Glomerular visceral epithelial cell (primary cell): ENCODE measurements at regions not wholly inside any gene's neighbourhood (a gene's known extent, or its start where the extent isn't known, plus 50 kb on each side); places are given as distances from the start of the nearest gene placed in this dataset.

Source experiments
- DNase-seq: peaks from one replicate; pipeline ENCODE4 v3.0.0-alpha.2; 2016; ENCODE audit errors: extremely low spot score

GRCh38 chr1:57724535-57724934 is 300.7 kb upstream of the DAB1 start:
- no peak for DNase-seq

DNA sequence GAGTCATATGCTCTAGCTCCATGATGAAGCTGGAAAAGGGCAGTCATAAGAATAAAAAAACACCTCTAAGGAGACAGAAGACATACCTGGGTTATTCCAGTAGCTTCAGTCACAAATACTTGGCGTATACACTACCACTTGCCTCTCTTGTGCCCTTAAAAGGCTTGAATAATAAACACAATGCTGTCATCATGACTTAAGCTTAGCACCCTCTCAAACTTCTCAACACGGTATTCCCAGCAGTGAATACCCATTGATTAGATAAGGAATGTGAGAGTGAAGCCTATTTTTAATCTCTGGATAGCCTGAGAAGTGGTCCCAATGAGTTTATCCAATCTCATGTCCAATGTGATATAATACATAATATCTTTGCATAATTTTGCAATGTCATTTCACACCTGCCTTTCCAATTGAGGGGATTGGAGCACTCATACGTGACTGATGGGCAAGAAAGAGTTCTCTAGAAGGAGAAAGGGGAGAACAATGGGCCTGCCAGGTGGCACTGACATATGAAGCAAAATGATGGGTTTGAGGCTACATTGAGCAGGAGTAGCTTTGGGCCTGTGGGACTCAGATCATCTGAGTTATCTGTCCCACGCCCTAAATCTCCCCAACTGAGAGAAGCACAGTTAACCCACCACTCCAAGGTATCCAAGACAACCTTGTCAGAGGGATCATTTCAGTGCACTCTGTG is 298.6 kb upstream of the DAB1 start:
- DNase-seq = no peak

DNA sequence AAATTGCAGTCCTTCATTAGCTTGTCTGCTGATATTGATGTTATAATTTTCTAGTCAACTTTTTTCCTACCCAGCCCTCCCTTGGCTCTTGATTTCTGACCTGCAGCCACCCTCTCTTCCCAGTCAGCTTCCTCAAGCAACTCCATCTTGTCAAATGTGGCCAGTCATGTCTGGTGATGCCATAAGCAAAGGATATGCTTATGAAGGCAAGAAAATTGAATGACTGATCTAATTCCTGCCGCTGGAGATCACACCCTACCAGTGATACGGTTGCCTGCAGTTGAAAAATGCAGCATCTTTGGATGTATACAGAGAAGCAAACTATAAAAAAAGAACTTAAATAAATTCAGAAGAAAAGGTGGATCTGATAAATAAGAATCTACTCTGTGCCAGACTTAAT is 297.1 kb upstream of the DAB1 start:
- DNase-seq = no peak

DNA sequence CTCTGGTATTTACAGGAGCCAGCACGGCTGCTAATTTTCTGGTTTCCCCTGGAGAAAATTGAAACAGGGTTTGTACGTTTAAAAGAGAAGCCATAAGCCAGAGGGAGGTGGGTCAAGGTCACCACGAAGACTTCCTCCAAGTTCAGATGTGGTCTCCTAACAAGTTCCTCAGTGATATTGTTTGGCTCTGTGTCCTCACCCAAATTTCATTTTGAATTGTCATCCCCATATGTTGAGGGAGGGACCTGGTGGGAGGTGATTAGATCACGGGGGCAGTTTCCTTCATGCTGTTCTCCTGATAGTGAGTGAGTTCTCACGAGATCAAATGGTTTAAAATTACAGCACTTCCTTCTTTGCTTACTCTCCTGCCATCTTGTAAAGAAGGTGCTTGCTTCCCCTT is 295.4 kb upstream of the DAB1 start:
- DNase-seq = no peak

DNA sequence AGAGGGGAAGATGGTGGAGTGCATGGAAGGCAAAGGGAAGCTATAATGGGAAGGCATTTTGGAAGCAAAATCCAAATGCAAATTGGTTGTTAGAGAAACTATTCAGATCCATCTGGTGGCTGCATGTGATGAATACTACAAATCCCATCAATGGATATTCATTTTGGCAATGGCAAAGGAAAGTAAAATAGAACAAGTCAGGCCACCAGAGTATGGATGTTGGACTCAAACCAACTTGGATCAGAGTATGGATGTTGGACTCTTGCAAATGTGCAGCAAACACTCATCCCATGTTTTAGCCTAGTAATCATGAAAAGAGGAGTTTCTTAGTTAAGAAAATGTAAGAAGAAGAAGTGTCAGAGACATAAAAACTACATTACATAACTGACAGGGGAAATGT is 289.6 kb upstream of the DAB1 start:
- DNase-seq = no peak

- no peak for DNase-seq
Measured at GRCh38 chr1:57712846-57713245, 289.0 kb upstream of the DAB1 start.

DNA sequence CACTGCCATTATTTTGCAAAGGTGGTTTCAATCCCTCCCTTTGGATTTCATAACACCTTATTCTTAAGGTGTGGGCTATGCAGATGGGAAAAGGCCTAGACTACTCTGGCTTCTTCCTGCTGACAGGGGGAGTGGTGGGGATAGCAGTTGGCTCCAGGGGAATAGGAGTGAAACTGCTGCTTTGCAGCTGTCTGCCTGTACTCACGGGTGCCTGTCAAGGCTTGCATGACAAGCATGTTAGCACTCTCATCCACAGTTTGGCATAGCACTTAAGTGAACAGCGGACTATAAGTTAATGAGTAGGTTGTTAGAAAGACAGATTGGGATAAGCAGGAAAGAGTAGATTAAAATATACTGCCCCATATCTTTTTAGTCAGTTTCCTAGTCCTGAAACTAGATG is 287.5 kb upstream of the DAB1 start:
- DNase-seq = no peak

- no peak for DNase-seq
Measured at GRCh38 chr1:57707631-57708030, 283.8 kb upstream of the DAB1 start.

- DNase-seq = no peak
Measured at GRCh38 chr1:57704811-57705210, 281.0 kb upstream of the DAB1 start.

GRCh38 chr1:57704231-57704630 is 280.4 kb upstream of the DAB1 start:
- no peak for DNase-seq

DNA sequence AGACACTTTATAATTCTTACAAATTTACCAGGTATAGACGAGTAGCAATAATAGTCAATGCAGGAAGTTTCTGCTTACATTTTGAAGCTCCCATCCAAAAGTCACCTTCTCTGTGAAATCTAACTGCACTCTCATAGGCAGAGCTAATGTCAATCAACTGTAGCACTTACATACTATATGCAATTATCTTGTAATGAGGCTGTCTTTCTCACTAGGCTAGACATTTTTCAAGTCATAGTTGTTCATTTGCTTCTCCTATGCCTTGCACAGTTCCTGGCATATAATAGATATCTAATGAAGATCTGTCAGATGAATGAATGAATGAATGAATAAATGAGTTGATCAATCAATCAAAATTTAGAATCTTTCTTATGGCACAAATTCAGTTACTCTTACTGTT is 273.0 kb upstream of the DAB1 start:
- DNase-seq = no peak

DNA sequence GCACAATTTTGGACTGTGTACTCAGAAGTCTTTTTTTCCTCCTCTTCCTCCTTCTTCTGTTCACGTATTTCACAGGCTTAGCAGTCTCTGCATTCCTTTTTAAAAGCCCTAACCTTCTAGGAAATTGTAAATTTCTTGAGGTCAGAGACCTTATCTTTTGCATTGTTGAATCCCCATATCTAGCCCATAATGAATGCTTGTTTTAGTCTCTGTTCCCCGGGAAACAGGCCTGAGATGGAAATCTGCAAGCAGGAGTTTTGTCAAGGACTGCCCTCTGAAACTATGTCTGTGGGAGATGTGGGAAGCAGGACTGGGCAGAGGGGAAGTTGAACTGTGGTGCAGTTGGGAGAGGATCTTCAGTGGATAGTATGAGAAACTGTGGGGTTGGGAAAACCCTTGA is 272.2 kb upstream of the DAB1 start:
- DNase-seq = no peak

DNA sequence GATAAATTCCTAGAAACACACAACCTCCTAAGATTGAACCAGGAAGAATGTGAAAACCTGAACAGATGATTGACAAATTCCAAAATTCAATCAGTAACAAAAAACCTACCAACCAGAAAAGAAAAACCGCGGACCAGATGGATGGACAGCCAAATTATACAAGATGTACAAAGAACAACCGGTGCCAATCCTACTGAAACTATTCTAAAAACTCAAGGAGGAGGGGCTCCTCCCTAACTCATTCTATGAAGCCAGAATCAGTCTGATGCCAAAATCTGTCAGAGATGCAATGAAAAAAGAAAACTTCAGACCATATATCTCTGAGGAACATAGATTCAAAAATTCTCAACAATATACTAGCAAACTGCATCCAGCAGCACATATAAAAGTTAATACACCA is 262.4 kb upstream of the DAB1 start:
- DNase-seq = no peak

DNA sequence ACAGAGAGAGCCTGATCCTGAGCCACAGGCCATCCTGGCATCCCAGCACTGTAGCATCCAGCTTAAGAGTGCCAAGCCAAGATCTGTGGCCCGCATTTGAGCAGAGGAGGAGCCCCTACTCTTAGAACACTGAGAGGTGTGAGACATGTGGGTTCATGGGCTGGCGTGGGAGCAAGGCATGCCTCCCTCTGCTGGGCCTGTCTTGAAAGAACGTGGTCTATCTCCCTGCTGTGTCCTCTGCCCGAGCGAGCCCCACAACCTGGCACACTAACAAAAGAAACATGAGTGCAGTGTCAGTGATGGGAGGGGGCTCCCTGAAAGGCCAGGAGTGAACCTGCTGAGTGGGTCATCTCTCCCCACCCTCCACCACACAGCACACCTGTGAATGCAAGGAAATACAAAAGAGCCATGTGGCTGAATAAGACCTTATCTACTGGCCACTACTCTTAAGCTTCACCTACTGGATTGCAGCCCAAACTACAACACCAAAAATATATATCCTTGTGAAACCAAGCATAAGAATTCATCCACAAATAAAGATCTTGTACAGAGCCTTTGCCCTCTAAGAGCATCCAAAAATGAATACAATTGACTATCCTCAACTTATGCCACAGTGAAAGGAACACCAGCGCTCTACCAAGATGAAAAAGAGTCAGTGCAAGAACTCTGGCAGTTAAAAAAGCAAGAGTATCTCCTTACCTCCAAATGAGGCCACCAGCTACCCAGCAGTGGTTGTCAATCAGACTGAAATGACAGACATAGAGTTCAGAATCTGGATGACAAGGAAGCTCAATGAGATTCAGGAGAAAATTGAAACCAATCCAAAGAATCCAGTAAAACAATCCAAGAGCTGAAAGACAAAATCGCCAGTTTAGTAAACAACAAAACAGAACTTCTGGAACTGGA is 259.4 kb upstream of the DAB1 start:
- DNase-seq = no peak

- no peak for DNase-seq
Measured at GRCh38 chr1:57678138-57678537, 254.3 kb upstream of the DAB1 start.

DNA sequence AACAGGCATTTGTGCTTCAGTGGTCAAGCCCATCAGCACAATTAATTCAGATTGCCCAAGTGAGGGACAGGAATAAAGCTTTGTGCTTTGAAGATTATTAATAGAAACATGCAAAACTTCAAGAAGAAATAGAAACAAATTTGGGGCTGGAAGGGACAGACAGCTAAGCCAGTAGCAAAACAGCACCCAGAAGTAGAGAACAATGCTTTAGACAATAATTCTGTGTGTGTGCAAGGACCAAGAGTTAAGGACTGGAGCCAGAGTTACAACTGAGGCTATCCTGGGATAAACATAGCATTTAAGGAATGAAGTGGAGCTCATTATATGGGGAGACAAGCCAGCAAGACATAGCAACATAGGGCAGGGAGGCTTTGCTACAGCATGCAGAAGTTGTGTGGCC is 251.9 kb upstream of the DAB1 start:
- no peak for DNase-seq

- DNase-seq = no peak
Measured at GRCh38 chr1:57674801-57675200, 250.9 kb upstream of the DAB1 start.

DNA sequence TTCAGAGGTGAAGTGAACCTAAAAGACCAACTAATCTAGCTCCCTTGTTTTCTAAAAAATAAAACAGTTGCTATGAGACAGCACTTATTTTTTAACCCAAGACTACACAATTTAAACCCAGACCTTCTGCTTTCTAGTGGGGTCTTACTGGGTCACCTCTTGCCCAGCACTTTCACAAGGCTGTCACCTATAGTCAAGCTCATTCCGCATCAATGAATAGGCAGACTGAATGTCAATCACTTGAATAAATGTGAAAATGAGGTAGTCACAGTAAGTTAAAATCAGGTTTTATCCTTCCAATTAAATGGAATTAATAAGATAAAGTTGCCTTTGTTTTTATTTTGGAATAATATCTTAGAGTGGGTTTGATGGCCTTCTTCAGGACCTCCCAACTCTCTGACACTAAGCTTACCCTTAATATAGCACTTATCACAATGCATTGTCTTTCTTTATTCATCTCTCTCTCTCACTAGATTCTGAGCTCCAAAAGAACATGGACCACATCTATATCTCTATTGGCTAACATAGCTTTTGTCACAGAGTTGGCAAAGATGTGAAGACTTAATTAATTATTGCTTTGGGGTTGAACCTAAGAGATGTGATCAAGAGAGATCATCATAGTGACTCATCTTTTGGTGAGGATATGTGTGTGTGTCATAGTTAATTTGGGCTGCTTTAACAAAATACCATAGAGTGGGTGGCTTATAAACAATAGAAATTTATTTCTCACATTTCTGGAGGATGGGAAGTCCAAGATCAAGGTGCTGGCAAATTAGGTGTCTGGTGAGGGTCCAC is 248.7 kb upstream of the DAB1 start:
- no peak for DNase-seq

DNA sequence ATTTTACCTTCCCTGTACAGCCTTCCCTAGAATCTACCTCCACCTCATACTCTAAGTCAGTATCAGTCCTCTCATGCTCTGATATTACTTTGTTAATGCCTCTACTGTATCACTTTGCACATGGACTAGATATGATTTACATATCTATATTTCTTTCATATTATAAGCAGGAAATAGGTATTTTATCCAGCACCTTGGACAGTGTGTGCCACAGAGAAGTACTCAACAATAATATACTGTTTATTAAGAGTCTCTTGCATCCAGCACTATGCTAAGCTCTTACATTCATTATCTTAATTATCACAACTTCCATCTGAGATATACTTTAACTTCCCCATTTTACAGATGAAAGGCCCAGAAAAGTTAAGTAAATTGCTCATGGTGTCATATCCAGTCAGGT is 247.9 kb upstream of the DAB1 start:
- DNase-seq = no peak

GRCh38 chr1:57659804-57660203 is 235.9 kb upstream of the DAB1 start:
- no peak for DNase-seq

DNA sequence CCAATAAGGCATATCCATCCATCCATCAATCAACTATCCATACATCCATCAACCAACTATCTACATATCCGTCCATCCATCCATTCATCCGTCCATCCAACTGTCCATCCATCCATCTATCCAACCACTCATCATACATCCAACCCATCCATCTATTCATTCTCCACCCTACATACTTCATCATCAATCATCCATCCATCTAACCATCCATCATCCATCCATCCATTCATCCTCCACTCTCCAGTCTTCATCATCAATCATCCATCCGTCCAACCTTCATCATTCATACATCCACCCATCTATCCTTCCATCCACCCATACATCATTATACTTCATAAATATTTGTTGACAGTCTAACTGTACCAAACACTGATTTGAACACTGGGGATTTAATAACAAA is 231.3 kb upstream of the DAB1 start:
- no peak for DNase-seq

DNA sequence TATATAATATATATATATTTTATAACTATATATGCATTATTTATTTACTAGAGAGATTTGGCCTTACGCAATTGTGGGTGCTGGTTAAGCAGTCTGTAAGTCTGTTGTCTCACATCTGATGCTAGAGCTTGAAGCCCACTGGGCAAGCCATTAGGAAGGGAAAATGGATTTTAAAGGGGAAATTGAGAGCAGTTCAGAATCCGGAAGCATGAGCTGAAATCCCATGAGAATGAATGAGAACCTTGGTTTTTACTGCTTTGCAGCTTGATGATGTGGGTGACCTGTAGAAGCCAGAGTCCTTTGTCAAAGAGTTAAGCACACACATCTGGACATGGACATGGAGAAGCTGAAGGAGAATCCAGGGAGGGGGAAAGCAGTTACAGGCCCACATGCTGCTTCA is 220.8 kb upstream of the DAB1 start:
- no peak for DNase-seq

DNA sequence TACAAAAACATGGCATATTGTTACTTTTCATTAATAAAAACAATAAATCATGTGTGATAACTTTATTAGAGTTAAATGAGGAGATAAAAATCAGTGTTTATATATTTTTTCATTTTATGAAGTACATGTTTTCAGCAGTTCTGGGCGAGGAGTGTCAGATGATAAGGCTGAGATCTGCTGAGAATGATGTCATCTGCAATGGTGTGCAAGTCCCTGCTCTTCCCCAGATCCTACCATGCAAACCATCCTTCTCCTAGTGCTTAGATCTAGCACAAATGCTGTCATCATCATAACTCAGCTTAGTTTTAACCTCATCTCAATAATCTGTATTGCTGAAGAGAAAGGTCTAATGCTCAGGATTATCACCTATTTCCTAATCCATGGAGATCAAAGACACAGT is 214.4 kb upstream of the DAB1 start:
- no peak for DNase-seq
